ENCODE measurements at regions not wholly inside any gene's neighbourhood (a gene's known extent, or its start where the extent isn't known, plus 50 kb on each side); places are given as distances from the start of the nearest gene placed in this dataset.

DNA sequence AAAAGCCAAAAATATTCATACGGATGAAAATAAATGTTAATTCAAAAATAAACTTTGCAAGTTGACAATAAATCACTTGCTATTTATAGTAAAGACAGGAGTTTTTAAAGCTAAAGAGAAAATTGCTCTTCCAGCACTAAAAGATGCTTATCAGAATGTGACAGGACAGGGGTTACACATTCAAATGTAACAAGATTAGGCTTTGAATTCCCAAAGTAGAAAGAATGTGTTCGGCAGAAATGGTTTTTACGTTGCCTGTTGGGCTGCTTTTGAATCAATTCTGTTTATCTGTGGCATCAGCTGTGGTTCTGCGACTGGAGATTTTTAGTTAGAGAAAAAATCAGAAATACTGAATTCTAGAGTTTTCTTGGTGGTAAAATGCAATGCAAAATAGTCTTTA is 669.4 kb downstream of the CPS1 start:
- TF ChIP-seq, protein P1, sequence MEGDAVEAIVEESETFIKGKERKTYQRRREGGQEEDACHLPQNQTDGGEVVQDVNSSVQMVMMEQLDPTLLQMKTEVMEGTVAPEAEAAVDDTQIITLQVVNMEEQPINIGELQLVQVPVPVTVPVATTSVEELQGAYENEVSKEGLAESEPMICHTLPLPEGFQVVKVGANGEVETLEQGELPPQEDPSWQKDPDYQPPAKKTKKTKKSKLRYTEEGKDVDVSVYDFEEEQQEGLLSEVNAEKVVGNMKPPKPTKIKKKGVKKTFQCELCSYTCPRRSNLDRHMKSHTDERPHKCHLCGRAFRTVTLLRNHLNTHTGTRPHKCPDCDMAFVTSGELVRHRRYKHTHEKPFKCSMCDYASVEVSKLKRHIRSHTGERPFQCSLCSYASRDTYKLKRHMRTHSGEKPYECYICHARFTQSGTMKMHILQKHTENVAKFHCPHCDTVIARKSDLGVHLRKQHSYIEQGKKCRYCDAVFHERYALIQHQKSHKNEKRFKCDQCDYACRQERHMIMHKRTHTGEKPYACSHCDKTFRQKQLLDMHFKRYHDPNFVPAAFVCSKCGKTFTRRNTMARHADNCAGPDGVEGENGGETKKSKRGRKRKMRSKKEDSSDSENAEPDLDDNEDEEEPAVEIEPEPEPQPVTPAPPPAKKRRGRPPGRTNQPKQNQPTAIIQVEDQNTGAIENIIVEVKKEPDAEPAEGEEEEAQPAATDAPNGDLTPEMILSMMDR (IDR thresholded peaks at IDR 0.05; ENCODE audit: low read depth, low read length): no peak
- TF ChIP-seq POLR2A (IDR thresholded peaks at IDR 0.05; ENCODE audit: extremely low read depth, insufficient read length): no peak
- TF ChIP-seq, protein P2, sequence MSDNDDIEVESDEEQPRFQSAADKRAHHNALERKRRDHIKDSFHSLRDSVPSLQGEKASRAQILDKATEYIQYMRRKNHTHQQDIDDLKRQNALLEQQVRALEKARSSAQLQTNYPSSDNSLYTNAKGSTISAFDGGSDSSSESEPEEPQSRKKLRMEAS (IDR thresholded peaks at IDR 0.05; ENCODE audit: low read depth, low read length): no peak
- TF ChIP-seq MYC (IDR thresholded peaks at IDR 0.05; ENCODE audit: low read depth, low read length): no peak

Data from NB4 (cell line).